GM12865 (cell line): ENCODE measurements at regions not wholly inside any gene's neighbourhood (a gene's known extent, or its start where the extent isn't known, plus 50 kb on each side); places are given as distances from the start of the nearest gene placed in this dataset.
"Not testable (repeated sequence)": the region's sequence is repeated elsewhere in the genome, so short reads cannot be mapped to it uniquely, and the experiment has no call there.

ENCODE experiments used
- DNase-seq: peaks from one replicate; pipeline ENCODE4 v3.0.0; 2010; ENCODE audit warnings: low read depth
- H3K4me3 ChIP-seq: 2 replicates; pipeline ENCODE4 v1.5.1; 2011; ENCODE audit warnings: mild to moderate bottlenecking, low read depth, low read length, control low read depth
- TF ChIP-seq, protein P1 (sequence below): IDR thresholded peaks from 2 replicates; pipeline ENCODE4 v1.5.1; 2011; ENCODE audit warnings: low read length, control low read depth, low read depth, inconsistent platforms; ENCODE audit not compliant: insufficient read depth; ENCODE audit errors: missing control alignments

DNA sequence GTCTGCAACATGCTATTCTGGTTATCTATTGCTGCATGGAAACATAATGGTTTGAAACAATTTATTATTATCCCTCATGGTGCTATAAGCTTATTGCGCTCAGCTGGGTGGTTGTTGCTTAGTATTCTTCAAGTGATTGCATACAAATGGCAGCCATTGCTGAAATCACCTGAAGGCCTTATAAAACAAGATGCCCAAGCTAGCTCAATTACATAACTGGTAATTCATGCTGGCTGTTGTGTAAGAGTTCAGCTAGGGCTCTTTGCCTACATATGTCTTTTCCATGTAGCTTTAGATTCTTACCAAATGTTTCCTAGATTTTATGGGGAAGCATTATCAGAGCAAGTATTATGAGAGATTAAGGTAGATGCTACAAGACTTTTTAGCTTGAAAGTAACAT, 644.0 kb upstream of the CBLB start:
- no peak for DNase-seq
- TF ChIP-seq, protein P1, sequence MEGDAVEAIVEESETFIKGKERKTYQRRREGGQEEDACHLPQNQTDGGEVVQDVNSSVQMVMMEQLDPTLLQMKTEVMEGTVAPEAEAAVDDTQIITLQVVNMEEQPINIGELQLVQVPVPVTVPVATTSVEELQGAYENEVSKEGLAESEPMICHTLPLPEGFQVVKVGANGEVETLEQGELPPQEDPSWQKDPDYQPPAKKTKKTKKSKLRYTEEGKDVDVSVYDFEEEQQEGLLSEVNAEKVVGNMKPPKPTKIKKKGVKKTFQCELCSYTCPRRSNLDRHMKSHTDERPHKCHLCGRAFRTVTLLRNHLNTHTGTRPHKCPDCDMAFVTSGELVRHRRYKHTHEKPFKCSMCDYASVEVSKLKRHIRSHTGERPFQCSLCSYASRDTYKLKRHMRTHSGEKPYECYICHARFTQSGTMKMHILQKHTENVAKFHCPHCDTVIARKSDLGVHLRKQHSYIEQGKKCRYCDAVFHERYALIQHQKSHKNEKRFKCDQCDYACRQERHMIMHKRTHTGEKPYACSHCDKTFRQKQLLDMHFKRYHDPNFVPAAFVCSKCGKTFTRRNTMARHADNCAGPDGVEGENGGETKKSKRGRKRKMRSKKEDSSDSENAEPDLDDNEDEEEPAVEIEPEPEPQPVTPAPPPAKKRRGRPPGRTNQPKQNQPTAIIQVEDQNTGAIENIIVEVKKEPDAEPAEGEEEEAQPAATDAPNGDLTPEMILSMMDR: no peak
- no peak overlapping the region for H3K4me3 ChIP-seq

DNA sequence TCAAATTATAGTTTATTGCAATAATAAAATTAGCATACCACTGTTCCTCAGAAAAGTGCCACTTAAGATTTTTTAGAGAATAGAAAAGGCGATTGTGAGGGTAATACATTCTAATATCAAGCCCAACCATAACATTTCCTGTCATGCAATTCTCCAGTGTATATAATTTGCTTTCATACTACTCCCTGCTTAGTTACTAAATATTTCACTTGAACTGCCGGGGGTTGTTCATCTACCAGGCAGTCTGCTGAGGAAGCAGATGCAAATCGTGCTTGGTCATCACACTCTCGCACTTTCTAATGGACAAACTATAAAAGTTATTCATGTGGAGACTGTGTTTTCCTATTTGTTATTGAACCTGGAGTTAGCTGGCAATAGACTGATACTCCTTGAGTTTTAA, 645.6 kb upstream of the CBLB start:
- no peak overlapping the region for H3K4me3 ChIP-seq
- TF ChIP-seq, protein P1: no peak
- no peak for DNase-seq

DNA sequence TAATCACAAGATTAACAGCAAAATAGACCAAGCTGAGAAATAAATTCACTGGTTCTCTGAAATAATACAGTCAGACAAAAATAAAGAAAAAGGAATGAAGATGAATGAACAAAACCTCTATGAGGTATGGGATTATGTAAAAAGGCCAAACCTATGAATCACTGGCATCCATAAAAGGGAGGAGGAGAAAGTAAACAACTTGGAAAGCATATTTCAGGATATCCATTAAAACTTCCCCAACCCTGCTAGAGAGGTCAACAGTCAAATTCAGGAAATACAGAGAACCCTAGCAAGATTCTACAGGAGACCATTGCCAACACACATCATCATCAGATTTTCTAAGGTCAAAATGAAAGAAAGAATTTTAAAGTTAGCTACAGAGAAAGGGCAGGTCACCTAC, 649.7 kb upstream of the CBLB start:
- TF ChIP-seq, protein P1: no peak
- no peak overlapping the region for H3K4me3 ChIP-seq
- DNase-seq: no peak

DNA sequence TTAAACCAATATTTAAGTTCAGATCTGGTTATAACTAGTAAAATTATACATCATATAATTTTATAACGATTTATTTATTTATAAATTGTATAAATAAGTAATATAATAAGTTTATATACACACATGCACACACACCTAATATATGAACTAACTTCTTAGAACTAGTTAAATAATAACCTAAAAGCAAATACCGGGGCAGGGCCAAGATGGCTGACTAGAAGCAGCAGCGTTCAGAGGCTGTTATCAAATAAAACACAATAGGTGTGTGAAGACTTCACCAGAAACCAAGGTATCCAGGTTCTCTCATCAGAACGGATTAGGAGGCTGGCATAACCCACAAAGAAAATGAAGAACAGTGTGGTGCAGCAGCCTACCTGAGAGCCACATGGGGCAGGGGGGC, 653.6 kb upstream of the CBLB start:
- TF ChIP-seq, protein P1: no peak
- H3K4me3 ChIP-seq: no peak overlapping the region
- no peak for DNase-seq

DNA sequence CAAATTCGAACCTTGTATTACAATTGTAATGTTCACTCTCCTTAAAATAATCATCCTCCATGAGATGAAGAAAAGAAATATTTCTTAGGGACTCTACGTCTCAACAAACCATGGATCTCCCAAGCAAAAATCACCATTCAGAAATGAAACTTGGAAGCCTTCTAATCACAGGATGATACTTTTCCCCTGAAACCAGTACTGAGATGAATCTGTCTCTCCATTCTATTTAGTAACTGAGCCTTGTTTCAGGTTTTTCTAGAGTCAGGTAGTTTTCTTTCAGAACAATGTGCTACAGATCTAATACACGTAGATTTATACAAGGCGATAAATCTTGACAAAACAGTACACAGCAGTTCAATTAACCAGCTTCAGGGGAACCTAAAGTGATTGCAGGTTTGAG, 660.1 kb upstream of the CBLB start:
- TF ChIP-seq, protein P1: no peak
- DNase-seq: no peak
- no peak overlapping the region for H3K4me3 ChIP-seq

DNA sequence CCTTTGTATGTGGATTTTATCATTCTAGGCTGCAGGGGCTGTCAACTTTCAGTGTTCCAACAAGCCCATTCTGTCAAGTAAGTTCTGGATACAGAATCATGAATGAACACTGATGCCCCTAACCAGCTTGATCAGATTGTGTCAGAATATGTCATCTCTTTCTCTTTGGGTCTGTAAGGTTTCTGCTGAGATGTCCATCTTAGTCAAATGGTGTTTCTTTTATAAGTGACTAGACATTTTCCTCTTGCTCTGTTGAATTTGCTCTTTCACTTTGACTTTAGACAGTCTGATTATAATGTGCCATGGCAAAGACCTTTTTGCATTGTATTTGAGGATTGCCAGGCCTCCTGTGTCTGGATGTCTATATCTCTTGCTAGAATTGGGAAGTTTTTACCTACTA, 660.9 kb upstream of the CBLB start:
- DNase-seq: no peak
- TF ChIP-seq, protein P1: no peak
- no peak overlapping the region for H3K4me3 ChIP-seq

DNA sequence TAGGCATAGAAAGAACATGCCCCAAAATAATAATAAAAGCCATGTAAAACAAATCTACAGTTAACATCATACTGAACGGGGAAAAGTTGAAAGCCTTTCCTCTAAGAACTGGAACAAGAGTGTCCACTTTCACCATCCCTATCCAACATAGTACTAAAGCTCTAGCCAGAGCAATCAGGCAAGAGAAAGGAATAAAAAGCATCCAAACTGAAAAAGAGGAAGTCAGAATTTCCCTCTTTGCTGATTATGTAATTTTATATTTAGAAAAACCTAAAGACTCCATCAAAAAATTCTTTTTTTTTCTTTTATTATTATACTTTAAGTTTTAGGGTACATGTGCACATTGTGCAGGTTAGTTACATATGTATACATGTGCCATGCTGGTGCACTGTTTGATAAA, 661.6 kb upstream of the CBLB start:
- no peak overlapping the region for H3K4me3 ChIP-seq
- DNase-seq: no peak
- TF ChIP-seq, protein P1: no peak

DNA sequence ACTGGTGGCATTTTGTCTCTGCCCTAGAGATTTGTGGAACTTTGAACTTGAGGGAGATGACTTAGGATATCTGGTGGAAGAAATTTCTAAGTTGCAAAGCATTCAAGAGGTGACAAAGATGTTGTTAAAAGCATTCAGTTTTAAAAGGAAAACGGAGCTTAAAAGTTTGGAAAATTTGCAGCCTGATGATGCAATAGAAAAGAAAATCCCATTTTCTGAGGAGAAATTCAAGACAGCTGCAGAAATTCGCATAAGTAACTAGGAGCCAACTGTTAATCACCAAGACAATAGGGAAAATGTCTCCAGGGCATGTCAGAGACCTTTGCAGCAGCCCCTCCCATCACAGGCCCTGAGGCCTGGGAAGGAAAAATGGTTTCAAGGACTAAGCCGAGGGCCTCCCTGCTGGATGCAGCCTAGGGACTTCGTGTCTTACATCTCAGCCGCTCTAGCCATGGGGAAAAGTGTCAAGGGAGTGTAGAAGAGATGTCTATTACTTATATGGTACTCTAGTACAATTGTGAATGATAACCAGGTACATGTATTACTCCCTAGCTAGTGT, 663.0 kb upstream of the CBLB start:
- DNase-seq, H3K4me3 ChIP-seq: not testable (repeated sequence)
